CD14-positive monocyte (primary cell): ENCODE measurements at regions not wholly inside any gene's neighbourhood (a gene's known extent, or its start where the extent isn't known, plus 50 kb on each side); places are given as distances from the start of the nearest gene placed in this dataset.

ENCODE experiments used
- DNase-seq, 3 donors: peaks; one replicate each; pipeline ENCODE4 v3.0.0-alpha.2; 2011 to 2022
- H2AFZ ChIP-seq: 2 replicates; pipeline ENCODE4 v1.6.0; 2012; ENCODE audit warnings: mild to moderate bottlenecking, low read depth, low read length, inconsistent platforms; ENCODE audit not compliant: insufficient read depth, poor library complexity, severe bottlenecking
- H3K27ac ChIP-seq, 2 donors: 1 replicate in 1 of 2; 2 replicates in 1 of 2; pipeline ENCODE4 v1.5.1; 2012 to 2013; ENCODE audit warnings: low read length in 2 of 2, control low read depth in 1 of 2, inconsistent platforms in 1 of 2, low read depth in 1 of 2, mild to moderate bottlenecking in 1 of 2
- H3K27me3 ChIP-seq, 2 donors: one replicate each; pipeline versions ENCODE4 v1.6.0 to v1.6.1; 2011 to 2013; ENCODE audit warnings: low read length in 2 of 2; ENCODE audit not compliant: control insufficient read depth in 2 of 2, insufficient read depth in 2 of 2
- H3K36me3 ChIP-seq, 2 donors: replicated peaks in 1 of 2; 1 replicate in 1 of 2; 2 replicates in 1 of 2; pipeline versions ENCODE4 v1.5.1 to v1.6.1; 2012 to 2013; ENCODE audit warnings: low read length in 2 of 2, control low read depth in 1 of 2, inconsistent platforms in 1 of 2, mild to moderate bottlenecking in 1 of 2; ENCODE audit not compliant: insufficient read depth in 2 of 2, control insufficient read depth in 1 of 2
- H3K4me1 ChIP-seq, 2 donors: 1 replicate in 1 of 2; 2 replicates in 1 of 2; pipeline versions ENCODE4 v1.5.1 to v1.6.1; 2012 to 2013; ENCODE audit warnings: low read length in 2 of 2, control low read depth in 1 of 2, inconsistent platforms in 1 of 2, mild to moderate bottlenecking in 1 of 2, moderate library complexity in 1 of 2; ENCODE audit not compliant: insufficient read depth in 2 of 2, control insufficient read depth in 1 of 2
- H3K4me2 ChIP-seq: replicated peaks from 2 replicates; pipeline ENCODE3; 2012; ENCODE audit warnings: low read length, moderate library complexity, mild to moderate bottlenecking; ENCODE audit not compliant: poor library complexity, severe bottlenecking; ENCODE audit errors: extremely low read depth
- H3K4me3 ChIP-seq, 3 experiments: fragments of 200-600 bp in 1 of 3; sonication (generic) in 1 of 3; replicated peaks in 1 of 3; 1 replicate in 2 of 3; 2 replicates in 1 of 3; pipeline ENCODE4 v1.5.1; 2011 to 2013; ENCODE audit warnings: low read length in 3 of 3, mild to moderate bottlenecking in 3 of 3, control low read depth in 2 of 3, low read depth in 2 of 3, inconsistent platforms in 1 of 3, moderate library complexity in 1 of 3
- H3K79me2 ChIP-seq: 2 replicates; pipeline ENCODE4 v1.6.0; 2012; ENCODE audit warnings: mild to moderate bottlenecking, control low read depth, inconsistent platforms, low read length, moderate library complexity; ENCODE audit not compliant: insufficient read depth
- H3K9ac ChIP-seq: 2 replicates; pipeline ENCODE4 v1.6.0; 2017; ENCODE audit warnings: low read length, mild to moderate bottlenecking; ENCODE audit not compliant: insufficient read depth, poor library complexity, severe bottlenecking
- H3K9me3 ChIP-seq, 2 donors: replicated peaks in 1 of 2; 1 replicate in 1 of 2; 2 replicates in 1 of 2; pipeline versions ENCODE4 v1.5.1 to v1.6.1; 2012 to 2013; ENCODE audit warnings: low read length in 2 of 2, control low read depth in 1 of 2; ENCODE audit not compliant: control insufficient read depth in 1 of 2, insufficient read depth in 1 of 2
- H4K20me1 ChIP-seq: 2 replicates; pipeline ENCODE4 v1.6.0; 2012; ENCODE audit warnings: mild to moderate bottlenecking, low read length, control low read depth, moderate library complexity; ENCODE audit not compliant: insufficient read depth
- H3K27ac Mint-ChIP-seq, 7 donors: one replicate each; pipeline ENCODE4 v1.8.0; 2020; ENCODE audit warnings: mild to moderate bottlenecking in 7 of 7, mixed read lengths in 7 of 7, moderate library complexity in 6 of 7, inconsistent platforms in 2 of 7
- H3K27me3 Mint-ChIP-seq, 3 donors: one replicate each; pipeline ENCODE4 v1.8.0; 2021 to 2022; ENCODE audit warnings: low read depth in 3 of 3, mild to moderate bottlenecking in 3 of 3, mixed read lengths in 3 of 3, moderate library complexity in 3 of 3, inconsistent platforms in 1 of 3
- H3K36me3 Mint-ChIP-seq, 2 donors: one replicate each; pipeline ENCODE4 v1.8.0; 2020; ENCODE audit warnings: mixed read lengths in 2 of 2, inconsistent platforms in 1 of 2, mild to moderate bottlenecking in 1 of 2
- H3K4me1 Mint-ChIP-seq: one replicate; pipeline ENCODE4 v1.8.0; 2020; ENCODE audit warnings: mild to moderate bottlenecking, mixed read lengths
- H3K4me3 Mint-ChIP-seq, 2 donors: one replicate each; pipeline ENCODE4 v1.8.0; 2020; ENCODE audit warnings: mild to moderate bottlenecking in 2 of 2, mixed read lengths in 2 of 2, moderate library complexity in 1 of 2
- H3K9me3 Mint-ChIP-seq, 7 donors: one replicate each; pipeline ENCODE4 v1.8.0; 2020 to 2022; ENCODE audit warnings: mixed read lengths in 7 of 7, mild to moderate bottlenecking in 6 of 7, moderate library complexity in 6 of 7, inconsistent platforms in 2 of 7
- WGBS: methylation state at CpG from one replicate; pipeline ENCODE4 v1.1.5; 2013; ENCODE audit warnings: missing lambda C conversion rate; ENCODE audit not compliant: insufficient coverage; 5-methylcytosine and 5-hydroxymethylcytosine counted together
- intact Hi-C, 2 donors: fragments of 100-400 bp; cut with micrococcal nuclease; formaldehyde crosslinking; loops; one replicate each; pipeline versions ENCODE4 v1.15.0 to v1.15.1; 2023
- TF ChIP-seq, protein P1 (sequence below): fragments of 200-600 bp; IDR thresholded peaks from one replicate; pipeline ENCODE4 v1.8.0; 2022; ENCODE audit warnings: antibody characterized with exemption, mild to moderate bottlenecking

DNA sequence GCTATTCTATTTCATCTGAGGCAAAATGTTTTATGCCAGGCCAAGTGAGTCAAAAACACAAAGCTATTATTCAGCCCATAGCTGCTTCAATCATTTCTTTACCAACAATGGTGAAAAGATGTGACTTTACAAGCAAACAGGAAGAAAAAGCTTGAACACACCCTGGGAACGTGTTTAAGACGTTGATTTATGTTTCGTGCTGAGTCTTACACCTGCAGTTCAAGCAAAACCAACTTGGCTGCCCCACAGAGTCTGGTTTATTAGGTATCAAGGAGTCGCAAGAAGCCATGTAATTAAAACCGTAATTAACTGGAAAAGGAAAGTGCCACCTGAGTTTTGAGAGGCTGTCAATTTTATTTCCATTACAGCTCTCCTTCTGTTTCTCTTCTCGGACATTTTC lies 295.5 kb downstream of the MEIS1 start:
- DNase-seq, result no peak
- H3K27ac ChIP-seq, result no peak overlapping the region
- TF ChIP-seq, protein P1, sequence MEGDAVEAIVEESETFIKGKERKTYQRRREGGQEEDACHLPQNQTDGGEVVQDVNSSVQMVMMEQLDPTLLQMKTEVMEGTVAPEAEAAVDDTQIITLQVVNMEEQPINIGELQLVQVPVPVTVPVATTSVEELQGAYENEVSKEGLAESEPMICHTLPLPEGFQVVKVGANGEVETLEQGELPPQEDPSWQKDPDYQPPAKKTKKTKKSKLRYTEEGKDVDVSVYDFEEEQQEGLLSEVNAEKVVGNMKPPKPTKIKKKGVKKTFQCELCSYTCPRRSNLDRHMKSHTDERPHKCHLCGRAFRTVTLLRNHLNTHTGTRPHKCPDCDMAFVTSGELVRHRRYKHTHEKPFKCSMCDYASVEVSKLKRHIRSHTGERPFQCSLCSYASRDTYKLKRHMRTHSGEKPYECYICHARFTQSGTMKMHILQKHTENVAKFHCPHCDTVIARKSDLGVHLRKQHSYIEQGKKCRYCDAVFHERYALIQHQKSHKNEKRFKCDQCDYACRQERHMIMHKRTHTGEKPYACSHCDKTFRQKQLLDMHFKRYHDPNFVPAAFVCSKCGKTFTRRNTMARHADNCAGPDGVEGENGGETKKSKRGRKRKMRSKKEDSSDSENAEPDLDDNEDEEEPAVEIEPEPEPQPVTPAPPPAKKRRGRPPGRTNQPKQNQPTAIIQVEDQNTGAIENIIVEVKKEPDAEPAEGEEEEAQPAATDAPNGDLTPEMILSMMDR, result no peak
- H3K4me1 ChIP-seq, result no peaks in the 10 kb centered on the region
- no peaks in the 10 kb centered on the region for H3K79me2 ChIP-seq
- H3K4me2 ChIP-seq, result no peak overlapping the region
- no peaks in the 10 kb centered on the region for H4K20me1 ChIP-seq
- no peaks in the 10 kb centered on the region for H3K36me3 Mint-ChIP-seq
- H2AFZ ChIP-seq, result no peak overlapping the region
- no peak overlapping the region for H3K4me3 ChIP-seq
- intact Hi-C loops, result no loop called here
- no peak overlapping the region for H3K4me3 Mint-ChIP-seq
- H3K9ac ChIP-seq, result no peak overlapping the region
- H3K36me3 ChIP-seq, result no peaks in the 10 kb centered on the region
- H3K9me3 Mint-ChIP-seq, result peaks cover 0 to 9% (median 1%) of the 10 kb centered on the region in 7 donors
- 93% methylated on average over 4 of the region's 6 CpGs for WGBS
- H3K27me3 ChIP-seq, result no peaks in the 10 kb centered on the region
- H3K4me1 Mint-ChIP-seq, result no peaks in the 10 kb centered on the region
- H3K9me3 ChIP-seq, result no peaks in the 10 kb centered on the region
- H3K27me3 Mint-ChIP-seq, result no peaks in the 10 kb centered on the region
- no peak overlapping the region for H3K27ac Mint-ChIP-seq

DNA sequence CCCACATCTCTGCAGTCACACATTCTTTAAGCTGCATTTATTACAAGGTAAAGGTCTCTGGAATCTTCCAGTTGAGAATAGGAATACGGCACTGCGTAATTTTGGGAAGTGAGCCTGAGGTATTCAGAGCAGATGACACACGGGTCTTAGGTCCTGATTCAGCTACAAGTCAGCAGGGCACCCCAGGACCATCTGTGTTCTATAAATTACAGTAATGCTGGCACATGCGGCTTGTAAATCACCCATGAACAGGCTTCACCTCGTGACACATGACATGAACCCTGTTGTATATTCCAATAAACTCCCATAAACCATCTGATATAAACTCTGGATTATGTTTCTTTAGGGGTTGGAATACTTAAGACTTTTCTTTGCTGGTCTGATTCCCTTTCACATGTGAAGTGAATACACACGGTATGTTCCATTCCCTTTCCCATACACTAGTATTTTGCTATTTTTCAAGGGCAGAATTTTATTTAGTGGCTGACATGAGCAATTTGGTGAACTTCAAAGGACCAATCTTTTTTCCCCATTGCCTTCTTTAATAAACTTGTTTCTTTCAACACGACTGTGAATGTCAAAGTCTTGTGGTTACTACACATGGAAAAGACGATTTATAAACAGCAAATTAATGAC lies 298.6 kb downstream of the MEIS1 start:
- no peak overlapping the region for H3K27ac Mint-ChIP-seq
- intact Hi-C loops, result no loop called here
- H3K36me3 Mint-ChIP-seq, result no peaks in the 10 kb centered on the region
- no peaks in the 10 kb centered on the region for H3K9me3 ChIP-seq
- H3K27me3 ChIP-seq, result no peaks in the 10 kb centered on the region
- no peaks in the 10 kb centered on the region for H4K20me1 ChIP-seq
- no peak overlapping the region for H3K4me3 Mint-ChIP-seq
- no peak overlapping the region for H3K9ac ChIP-seq
- H3K79me2 ChIP-seq, result no peaks in the 10 kb centered on the region
- H3K4me1 ChIP-seq, result no peaks in the 10 kb centered on the region
- peaks cover 0 to 1% (median 1%) of the 10 kb centered on the region in 3 donors for H3K27me3 Mint-ChIP-seq
- no peaks in the 10 kb centered on the region for H3K36me3 ChIP-seq
- H3K9me3 Mint-ChIP-seq, result peaks cover 0 to 2% (median 0%) of the 10 kb centered on the region in 7 donors
- DNase-seq, result no peak
- H3K4me2 ChIP-seq, result no peak overlapping the region
- no peak overlapping the region for H3K4me3 ChIP-seq
- TF ChIP-seq, protein P1, result no peak
- no peak overlapping the region for H2AFZ ChIP-seq
- H3K4me1 Mint-ChIP-seq, result no peaks in the 10 kb centered on the region
- no peak overlapping the region for H3K27ac ChIP-seq
- WGBS, result 84% methylated on average over 4 of the region's 8 CpGs
